PC-9 (cell line): ENCODE measurements at regions not wholly inside any gene's neighbourhood (a gene's known extent, or its start where the extent isn't known, plus 50 kb on each side); places are given as distances from the start of the nearest gene placed in this dataset.

Experiments
- EZH2 ChIP-seq: fragments of 200-600 bp; sonication (generic); IDR thresholded peaks from 2 replicates; pipeline ENCODE4 v1.8.0; 2017; ENCODE audit warnings: antibody characterized with exemption, low read depth
- TF ChIP-seq, protein P1 (sequence below): fragments of 200-600 bp; sonication (generic); conservative IDR thresholded peaks from 2 replicates; pipeline ENCODE4 v1.6.1; 2017; ENCODE audit warnings: mixed run types, antibody characterized with exemption, mild to moderate bottlenecking, moderate library complexity

DNA sequence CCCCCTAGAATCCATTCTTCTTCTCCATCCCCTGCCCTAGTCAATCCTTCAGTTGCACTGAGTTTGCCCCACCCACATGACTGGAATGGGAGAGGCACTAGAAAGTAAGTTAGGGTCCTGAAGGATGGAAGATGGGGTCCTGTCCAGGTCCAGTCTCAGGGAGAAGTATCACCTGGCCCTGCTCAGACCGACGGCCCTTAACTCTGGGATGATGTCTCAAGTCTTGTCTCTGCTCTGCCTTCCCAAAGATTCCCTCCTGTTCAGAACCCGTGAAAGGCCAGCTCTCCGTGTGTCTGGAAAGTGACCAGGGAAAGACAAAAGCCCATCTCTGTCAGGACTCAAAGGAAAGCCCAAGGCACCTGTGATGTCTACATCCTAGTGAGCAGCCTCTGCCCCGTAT is 88.8 kb downstream of the OAT start:
- TF ChIP-seq, protein P1, sequence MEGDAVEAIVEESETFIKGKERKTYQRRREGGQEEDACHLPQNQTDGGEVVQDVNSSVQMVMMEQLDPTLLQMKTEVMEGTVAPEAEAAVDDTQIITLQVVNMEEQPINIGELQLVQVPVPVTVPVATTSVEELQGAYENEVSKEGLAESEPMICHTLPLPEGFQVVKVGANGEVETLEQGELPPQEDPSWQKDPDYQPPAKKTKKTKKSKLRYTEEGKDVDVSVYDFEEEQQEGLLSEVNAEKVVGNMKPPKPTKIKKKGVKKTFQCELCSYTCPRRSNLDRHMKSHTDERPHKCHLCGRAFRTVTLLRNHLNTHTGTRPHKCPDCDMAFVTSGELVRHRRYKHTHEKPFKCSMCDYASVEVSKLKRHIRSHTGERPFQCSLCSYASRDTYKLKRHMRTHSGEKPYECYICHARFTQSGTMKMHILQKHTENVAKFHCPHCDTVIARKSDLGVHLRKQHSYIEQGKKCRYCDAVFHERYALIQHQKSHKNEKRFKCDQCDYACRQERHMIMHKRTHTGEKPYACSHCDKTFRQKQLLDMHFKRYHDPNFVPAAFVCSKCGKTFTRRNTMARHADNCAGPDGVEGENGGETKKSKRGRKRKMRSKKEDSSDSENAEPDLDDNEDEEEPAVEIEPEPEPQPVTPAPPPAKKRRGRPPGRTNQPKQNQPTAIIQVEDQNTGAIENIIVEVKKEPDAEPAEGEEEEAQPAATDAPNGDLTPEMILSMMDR: no peak
- TF ChIP-seq EZH2: no peak
